Amniotic stem cell (primary cell): ENCODE measurements at regions not wholly inside any gene's neighbourhood (a gene's known extent, or its start where the extent isn't known, plus 50 kb on each side); places are given as distances from the start of the nearest gene placed in this dataset.
"Not testable (repeated sequence)": the region's sequence is repeated elsewhere in the genome, so short reads cannot be mapped to it uniquely, and the experiment has no call there.

ENCODE experiments used
- DNase-seq: peaks from one replicate; lab custom pipeline; 2025; lab: John Stamatoyannopoulos, UW

DNA sequence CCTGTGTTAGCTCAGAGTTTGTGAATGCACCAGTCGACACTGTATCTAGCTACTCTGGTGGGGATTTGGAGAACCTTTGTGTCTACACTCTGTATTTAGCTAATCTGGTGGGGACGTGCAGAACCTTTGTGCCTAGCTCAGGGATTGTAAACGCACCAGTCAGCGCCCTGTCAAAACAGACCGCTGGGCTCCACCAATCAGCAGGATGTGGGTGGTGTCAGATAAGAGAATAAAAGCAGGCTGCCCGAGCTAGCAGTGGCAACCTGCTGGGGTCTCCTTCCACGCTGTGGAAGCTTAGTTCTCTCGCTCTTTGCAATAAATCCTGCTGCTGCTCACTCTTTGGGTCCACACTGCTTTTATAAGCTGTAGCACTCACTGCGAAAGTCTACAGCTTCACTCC is 324.2 kb downstream of the RAD51AP2 start:
- no peak for DNase-seq

DNA sequence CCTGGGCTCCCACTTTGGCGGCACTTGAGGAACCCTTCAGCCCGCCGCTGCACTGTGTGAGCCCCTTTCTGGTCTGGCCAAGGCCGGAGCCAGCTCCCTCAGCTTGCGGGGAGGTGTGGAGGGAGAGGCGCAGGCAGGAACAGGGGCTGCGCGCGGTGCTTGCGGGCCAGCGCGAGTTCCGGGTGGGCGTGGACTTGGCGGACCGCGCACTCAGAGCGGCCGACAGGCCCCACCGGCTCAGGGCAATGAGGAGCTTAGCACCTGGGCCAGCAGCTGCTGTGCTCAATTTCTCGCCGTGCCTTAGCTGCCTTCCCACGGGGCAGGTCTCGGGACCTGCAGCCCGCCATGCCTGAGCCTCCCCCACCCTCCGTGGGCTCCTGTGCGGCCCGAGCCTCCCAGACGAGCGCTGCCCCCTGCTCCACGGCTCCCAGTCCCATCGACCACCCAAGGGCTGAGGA is 324.8 kb downstream of the RAD51AP2 start:
- DNase-seq: not testable (repeated sequence)

DNA sequence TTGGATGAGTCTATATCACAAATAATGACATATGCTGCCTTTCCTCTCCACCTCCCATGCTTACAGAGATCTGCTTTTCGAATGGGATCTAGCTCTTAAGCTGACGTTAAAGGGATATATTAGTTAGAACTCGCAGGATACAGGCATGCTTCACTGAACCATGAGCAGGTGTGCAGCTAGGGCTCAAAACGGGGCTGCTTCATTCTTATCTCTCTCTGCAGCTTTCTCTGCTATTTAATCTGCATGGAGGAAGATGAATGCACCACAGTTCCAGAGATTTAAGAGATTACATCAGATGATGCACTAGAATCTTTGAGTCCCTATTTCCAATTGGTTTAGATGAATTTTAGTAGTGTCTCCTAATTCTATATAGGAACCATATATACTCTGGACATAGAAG is 327.0 kb downstream of the RAD51AP2 start:
- no peak for DNase-seq

DNA sequence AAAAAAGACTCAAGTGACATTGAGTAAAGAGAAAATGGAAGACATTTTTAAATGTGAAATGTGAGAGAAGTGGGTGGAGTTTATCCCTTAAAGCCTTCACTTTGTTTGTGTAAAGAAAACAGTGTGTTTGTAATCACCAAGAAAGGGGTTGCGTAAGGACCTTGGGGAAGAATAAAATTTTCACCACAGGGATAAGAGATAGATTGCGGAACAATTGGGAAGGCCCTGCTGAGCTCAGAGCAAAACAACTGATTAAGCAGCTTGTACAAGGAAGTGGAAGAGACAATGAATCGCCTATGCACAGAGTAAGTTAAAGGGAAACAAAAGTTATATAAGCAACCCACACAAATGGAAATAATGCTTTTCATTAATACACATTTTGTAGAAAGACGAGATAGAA is 327.7 kb downstream of the RAD51AP2 start:
- DNase-seq: no peak

DNA sequence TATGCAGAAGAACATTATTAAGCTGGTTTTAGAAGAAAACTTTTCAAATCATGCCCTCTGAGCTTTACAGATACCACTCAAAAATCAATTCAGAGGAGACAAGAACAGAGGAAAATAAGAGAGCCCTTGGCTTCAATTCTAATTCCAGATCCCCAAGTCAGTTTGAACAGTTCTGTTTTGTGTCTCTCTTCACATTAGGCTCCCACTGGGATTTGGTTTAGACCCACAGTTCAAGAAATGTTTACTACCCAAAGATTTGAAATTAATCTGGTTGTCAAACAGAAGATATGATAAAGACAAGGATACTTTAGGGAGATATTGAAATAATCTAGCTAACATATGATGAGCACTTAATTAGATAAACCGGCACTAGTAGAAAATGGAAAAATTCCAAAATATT is 329.5 kb downstream of the RAD51AP2 start:
- no peak for DNase-seq

DNA sequence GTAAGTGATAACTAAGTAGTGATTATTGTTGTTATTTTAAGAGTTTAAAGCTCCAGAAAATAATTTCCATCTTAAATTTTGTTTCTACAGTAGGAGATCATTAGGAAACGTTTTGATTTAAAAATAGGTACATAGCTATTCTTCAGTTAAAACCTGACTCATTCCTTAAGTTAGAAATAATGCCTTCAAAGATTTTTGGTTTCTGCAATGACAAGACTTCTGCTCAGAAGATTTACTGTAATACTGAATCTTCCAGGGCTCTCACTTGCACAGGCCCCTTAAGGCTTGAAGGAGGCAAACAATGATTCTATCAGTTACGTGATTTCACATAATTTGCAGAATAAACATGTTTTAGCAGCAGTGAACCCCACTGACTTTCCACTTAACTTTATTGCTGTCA is 333.7 kb downstream of the RAD51AP2 start:
- DNase-seq: no peak

DNA sequence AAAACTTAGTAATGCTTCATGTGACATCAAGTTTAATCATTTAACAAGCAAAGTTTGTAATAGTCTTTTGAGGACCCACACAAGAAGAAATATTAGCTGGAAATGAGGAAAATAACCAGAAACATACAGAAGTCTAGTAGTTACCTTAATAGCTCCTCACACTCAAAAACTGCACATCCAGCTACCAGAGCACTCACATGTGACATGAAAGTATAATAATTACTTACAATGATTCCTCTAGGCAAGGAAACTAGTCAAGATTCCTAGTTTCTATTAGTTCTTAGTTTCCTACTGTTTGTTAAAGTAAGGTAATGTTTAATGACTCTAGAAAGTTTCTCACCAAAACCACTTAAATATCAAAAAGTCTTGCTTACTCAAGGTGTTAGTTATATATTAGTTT is 335.8 kb downstream of the RAD51AP2 start:
- DNase-seq: no peak

DNA sequence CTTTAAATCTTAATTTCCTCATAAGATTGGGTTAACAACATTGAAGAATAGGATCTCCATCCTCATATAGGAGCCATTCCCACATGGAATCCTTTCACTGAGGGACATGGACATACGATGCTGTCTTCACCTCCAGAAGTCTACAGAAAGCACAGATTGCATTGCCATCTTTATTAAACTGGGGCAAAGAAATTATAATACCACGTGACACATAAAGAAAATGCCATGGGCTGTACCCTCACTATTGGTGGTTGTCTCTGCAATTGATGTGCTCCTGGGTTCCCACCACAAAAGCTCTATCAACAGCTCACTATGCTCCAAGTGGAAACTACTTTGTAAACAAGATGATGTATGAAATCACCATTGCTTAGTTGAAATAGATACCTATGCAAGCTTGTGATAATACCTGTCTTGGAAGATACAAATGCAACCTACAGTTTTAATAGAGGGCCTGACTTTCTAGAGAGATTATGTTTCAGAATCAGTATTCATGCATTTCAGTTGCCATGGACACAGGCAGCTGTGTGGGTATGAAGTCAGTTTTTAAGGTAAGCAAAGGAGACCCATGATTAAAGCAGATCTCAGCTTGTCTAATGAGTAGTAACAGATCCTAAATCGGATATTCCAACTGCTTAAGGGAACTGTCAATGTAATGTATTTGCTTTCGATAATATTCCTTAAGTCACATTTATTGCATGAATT is 337.0 kb downstream of the RAD51AP2 start:
- DNase-seq: no peak

DNA sequence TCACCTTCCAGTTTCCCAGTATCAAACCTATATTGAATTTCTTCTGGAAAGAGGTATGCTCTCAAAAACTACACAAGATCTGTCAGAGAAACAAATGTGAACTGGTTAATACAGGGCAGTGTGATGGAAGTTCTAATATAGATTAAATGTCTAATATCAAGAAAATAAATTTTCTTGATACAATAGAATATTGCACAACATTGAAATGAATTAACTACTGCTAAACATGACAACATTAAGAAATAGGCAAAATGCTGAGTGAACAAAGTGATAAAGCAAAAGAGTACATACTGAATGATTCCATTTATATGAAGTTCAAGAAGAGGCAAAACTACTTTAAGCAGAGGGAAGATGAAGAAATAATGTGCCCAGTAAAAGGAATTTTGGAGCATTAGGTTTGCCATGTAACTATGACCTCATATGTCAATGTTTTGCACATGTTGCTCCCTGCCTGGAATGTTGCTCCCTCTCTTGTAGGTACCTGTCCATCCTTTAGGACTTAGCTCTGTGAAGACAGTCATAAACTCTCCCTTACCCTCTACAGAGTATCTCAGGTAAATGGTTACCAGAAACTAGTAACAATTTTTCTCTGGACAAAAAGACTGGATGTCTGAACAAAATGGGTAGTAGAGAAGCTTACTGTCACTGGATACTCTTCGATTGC is 339.0 kb downstream of the RAD51AP2 start:
- DNase-seq: no peak

DNA sequence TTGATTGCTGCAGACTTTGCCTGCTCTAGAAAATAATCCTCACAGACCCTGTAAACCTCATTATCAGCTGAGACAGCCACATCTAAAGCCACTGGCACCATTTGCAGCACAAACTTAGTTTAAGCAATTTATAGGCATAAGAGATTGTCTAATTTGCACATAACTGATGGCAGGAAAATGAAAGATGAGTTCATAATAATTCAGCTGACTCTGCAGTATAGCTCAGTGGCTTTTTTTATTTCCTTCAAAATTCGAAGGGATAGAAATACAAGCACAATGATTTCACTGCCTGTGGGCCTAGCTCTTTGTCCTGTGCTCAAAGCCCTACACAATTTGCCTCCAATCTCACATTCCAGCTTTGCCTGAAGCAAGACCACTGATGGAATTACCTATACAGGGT is 341.2 kb downstream of the RAD51AP2 start:
- DNase-seq: no peak

DNA sequence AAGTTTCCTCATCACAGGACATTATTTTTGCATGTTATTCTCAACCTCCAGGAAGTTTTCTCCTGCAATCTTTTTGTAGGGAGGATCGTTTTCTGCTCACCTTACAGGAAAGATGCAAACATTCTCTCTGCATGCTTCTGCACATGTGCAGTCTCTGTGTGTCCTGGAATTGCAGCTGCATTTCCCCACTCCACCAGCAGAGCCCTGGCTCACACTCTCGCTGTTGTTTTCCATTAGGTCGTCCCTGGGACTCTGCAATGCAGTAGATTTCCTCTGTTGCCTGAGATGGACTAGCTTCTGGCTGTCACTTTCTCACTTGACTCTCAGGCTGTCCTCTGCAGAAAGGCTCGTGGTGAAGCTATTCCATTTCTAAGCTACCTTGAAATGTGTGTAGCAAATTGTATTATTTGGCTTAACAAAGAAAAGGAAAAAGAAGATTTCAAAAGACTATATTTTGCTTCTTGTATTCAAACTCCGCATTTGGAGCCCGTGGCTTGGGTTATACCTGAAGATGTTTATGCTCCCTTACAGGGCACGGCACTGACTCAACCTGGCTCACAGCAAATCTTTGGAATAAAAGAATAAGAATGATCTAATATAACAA is 346.7 kb downstream of the RAD51AP2 start:
- DNase-seq: peak; percentile 23

DNA sequence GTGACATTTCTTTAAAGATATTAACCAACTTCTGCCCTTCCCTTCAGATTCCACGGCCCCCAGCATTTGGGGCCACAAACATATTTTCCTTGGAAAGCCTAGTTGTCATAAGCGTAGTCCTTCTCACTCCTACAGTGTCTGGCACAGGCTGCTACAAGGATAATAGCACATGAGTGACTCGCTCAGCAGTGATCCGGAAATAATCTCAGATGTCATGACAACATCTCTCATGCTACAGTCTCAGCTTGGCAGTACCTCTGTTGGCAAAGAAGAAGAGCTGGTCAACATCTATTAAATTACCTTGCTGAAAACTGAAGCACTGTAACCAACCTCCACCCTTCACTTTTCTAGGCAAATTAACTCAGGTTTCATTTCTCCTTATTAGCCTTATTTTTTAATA is 351.7 kb downstream of the RAD51AP2 start:
- peak; percentile 20 for DNase-seq

DNA sequence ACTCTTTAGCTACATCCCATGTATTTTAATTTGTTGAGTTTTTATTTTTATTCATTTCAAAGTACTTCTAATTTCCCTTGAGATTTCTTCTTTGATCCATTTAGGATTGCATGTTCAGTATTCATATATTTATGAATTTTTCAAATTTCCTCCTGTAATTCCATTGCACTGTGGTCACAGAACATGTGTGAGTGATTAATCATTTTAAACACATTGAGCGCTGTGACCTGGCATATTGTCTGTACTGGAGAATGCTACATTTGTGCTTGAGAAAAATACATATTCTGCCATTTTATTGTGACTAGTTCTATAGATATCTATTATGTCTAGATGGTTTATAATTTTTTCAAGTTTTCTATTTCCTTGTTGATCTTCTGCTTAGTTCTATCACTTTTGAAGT is 353.7 kb downstream of the RAD51AP2 start:
- DNase-seq: no peak

DNA sequence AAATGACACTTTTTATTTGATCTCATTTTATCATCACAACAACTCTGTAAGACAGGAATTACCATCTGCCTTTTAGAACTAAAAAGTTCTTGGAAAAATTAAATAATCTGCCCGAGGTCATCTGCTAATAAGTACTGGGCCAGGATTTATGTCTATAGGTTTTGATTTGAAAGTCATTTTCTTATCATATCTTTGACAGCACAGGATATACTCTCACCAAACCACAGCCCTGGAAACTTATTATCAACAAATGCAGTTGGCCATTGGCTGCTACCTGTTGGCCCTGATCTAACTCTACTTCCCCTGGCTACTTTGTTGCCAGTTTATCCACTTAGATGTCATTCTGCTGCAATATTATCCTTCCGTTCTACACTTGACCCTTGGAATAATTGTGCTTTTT is 354.6 kb downstream of the RAD51AP2 start:
- DNase-seq: no peak

DNA sequence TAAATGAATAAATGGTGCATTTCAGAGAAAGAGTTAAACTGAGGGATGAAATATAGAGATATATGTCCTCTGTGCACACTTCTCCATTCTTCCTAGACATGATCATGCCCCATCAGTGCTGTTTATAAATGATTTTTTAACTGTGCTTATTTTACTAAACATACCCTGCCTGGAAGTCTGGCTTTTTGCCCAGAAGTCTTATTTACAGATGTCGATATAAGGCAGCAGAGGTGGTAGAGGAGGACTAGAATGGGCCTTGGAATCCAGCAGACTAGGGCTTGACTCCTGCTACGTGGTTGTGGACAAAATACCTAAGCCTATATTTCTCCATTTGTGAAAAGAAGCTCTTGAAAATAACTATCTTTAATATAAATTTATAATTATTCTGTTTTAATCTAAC is 355.5 kb downstream of the RAD51AP2 start:
- DNase-seq: no peak

DNA sequence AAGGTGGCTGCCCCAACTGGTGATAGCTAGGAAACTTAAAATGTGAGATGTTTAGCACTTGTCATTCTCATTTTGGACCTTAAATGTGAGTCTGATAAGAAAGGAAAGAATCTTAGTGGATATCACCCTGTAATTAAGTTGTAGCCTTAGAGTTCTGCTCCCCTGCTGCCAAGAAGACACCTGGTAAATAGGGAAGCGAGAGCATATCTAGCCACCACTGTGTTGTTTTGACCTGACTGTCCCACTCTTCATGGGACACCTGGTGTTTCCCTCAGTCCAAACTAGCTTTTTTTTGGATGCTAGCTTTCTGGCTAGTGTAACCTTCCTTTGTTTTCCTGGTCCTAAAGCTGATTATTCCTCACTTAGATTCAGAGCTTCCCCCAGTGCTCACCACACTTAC is 357.6 kb downstream of the RAD51AP2 start:
- DNase-seq: no peak

DNA sequence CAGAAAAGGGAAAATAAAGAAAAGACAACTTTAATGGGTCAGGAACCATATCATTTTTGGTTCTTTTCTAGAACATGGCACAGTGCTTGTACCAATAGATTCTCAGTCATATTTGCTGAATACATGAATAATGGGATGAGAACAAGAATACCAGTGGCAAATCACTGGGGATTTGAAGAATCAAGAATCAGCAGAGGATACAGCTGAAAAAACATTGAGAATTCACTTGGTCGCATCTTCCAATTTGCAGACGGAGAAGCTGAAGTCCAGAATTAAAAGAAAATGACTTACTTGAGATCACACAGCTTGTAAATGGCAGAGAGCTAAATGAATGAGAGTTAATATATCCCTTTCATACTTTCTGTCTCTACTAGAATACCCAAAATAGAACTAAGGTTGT is 362.2 kb downstream of the RAD51AP2 start:
- DNase-seq: no peak

DNA sequence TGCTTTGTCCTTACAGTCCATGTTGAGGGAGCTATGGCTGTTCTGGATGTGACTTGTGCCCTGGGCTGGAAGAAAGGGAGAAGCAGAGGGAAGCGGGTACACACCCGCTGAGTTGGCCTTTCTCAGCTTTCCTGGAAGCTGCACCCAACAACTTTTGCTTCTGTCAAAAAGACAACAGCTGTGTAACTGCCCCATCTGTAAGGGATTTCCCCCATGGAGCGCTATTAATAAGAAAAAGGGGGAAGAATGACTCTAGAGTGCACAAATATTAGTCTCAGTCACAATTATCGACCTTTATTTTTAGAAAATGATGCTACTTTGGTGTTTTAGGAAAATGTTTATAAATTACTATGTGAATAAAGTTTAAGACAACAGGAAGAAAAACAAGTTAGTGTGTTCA is 368.3 kb downstream of the RAD51AP2 start:
- DNase-seq: no peak

DNA sequence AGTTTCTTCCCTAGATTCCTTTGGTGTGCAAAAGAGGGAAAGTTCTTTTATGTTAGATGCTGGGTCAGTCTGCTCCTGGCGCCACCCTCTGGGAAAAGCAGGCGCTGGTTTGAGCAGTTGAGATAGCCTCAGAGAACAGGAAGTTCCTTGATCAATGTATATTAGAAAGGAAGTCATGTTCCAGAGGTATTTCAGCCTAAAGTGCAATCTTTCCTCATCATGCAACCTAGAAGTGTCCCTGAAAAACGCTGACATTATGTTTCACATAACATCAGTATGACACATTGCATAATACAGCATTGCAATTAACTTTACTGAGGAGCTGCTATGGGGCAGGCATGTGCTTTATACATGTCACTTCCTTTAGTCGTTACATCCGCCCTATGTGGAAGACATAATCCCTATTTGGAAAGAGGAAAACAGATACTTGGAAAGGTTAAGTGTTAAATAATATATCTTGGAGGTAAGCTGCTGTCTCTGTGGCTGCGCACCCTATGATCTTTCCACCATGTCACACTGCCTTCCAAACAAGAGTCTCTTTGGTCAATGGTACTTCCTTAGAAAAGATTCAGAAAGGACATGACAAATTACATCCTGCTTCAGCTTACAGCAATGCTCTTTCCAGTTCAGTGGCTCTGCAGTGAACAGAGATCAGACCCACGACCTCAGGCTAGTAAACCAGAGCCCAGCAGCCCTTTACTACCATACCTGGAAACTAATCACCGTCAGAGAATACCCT is 369.7 kb downstream of the RAD51AP2 start:
- DNase-seq: peak; percentile 2

DNA sequence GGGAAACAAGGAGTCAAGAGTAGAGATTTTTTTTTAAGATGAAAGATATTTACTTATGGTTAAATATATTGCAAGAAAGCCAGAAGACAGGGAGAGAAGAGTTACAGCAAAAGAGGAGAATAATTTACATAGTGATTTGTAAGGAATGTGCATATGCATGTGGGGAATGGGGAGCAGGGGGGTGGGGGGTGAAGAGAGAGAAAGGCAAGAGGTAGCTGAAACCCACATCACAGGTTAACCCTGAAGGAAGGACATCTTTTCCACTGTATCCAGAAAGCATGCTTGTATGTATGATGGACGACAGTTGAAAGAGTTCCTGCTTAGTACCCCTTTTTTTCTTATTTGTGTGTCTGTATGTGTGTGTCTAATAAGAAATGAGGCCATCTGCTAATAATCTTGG is 371.9 kb downstream of the RAD51AP2 start:
- DNase-seq: no peak

DNA sequence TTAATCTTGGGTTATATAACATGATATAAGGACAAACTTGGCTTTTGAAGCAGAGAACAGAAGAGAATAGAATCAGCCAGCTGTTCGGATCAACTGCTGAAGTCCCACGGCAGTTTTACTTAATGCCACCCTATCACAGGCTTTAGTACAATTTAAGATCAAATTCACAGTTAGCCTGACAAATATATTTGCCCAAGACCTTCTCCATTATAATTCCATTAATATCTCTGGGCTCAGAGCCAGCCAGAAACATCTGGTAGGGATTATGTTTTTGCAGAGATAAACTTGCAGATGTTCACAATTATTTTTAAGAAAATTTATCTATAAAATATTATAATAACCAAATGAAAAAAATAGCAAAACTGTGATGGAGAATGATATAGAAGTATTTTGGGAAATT is 381.4 kb downstream of the RAD51AP2 start:
- DNase-seq: no peak

DNA sequence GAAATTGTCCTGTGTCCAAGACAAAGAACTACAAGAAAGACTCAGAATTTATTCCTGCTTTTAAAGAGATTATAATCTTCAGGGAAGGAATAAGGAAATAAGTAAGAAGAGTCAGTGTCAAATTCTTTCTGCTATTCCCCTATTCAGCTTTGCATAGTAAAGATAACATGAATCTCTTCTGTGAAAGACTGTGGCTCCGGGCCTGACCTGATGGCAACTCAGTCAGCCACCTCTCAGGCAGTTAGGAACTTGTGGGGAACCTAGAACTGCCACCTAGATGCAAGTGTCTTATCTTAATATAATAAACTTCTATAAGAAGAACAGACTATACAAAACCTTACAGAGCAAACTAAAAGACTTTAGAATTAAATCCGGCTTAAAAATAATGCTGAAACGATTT is 382.0 kb downstream of the RAD51AP2 start:
- no peak for DNase-seq

DNA sequence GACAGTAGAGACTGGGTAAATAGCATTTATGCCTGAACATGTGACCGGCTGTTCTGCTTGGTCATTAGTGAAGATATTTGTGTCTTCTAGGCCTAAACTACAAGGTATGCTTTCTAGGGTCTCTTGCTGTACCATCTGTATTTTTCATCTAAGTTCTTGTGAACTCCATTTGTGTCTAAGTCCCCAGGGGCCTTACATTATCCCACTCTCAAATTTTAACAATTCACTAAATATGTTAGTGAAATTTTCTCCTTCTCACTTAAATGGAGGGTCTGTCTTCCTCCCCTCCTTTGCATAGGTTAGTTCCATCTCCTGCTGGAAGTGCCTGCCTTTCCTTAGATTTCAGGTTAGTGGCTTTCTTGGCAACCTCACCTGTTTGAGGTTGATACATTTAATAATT is 382.6 kb downstream of the RAD51AP2 start:
- DNase-seq: no peak
